SJSA1 (cell line): ENCODE measurements at regions not wholly inside any gene's neighbourhood (a gene's known extent, or its start where the extent isn't known, plus 50 kb on each side); places are given as distances from the start of the nearest gene placed in this dataset.

Experiments used
- DNase-seq, 2 experiments: peaks; one replicate each; pipeline ENCODE4 v3.0.0-alpha.2; 2015 to 2020; ENCODE audit warnings: low spot score in 2 of 2, low read depth in 1 of 2
- H3K27ac ChIP-seq: fragments of 250-450 bp; sonication (Bioruptor Pico); 2 replicates; pipeline ENCODE4 v1.5.1; 2020; ENCODE audit warnings: mild to moderate bottlenecking, moderate library complexity
- H3K27me3 ChIP-seq: fragments of 250-450 bp; sonication (Bioruptor Pico); replicated peaks from 2 replicates; pipeline ENCODE4 v1.5.1; 2020; ENCODE audit warnings: mild to moderate bottlenecking, moderate library complexity
- H3K36me3 ChIP-seq: fragments of 250-450 bp; sonication (Bioruptor Pico); 2 replicates; pipeline ENCODE4 v1.5.1; 2020; ENCODE audit warnings: mild to moderate bottlenecking
- H3K4me1 ChIP-seq: fragments of 250-450 bp; sonication (Bioruptor Pico); replicated peaks from 2 replicates; pipeline ENCODE4 v1.6.1; 2021; ENCODE audit warnings: mild to moderate bottlenecking
- H3K4me3 ChIP-seq: fragments of 250-450 bp; sonication (Bioruptor Pico); 2 replicates; pipeline ENCODE4 v1.5.1; 2020; ENCODE audit warnings: mild to moderate bottlenecking
- H3K9me3 ChIP-seq: fragments of 250-450 bp; sonication (Bioruptor Pico); replicated peaks from 2 replicates; pipeline ENCODE4 v1.5.1; 2020; ENCODE audit warnings: mild to moderate bottlenecking

DNA sequence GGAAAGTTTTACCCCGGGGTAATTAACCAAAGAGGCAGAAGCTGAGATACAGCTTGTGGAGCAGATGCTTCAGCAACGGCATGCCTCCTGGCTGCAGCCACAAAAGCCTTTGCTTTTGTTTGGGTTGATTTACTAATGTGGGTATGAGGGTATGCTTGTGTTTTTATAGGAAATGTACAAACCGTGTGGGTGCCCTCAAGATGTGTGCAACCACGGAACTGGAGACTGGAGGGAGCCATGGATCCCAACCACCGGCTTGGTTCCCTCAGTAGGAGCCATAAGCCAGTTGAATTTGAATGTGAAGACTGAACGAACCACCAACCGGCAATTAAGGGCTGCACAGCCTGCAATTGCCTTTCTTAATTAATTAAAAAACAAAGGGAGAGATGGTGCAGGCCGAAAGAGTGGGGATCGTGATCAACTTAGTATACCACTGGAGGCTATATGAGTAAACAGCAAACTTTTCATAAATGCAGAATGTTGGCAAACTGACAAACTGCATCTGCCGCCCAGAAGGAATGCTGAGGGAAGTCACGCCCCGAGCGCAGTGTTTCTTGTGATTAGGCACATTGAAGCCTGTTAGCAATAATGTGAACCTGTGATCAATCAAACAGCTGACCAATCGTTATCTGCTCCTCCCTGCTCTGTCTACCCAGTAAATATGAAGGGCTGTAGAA, 104.1 kb downstream of the DISP1 start:
- H3K4me3 ChIP-seq = no peak overlapping the region
- H3K4me1 ChIP-seq = no peaks in the 10 kb centered on the region; the same call in 1 of the 2 replicates
- no peak for DNase-seq
- no peaks in the 10 kb centered on the region for H3K9me3 ChIP-seq
- H3K27ac ChIP-seq = no peak overlapping the region
- no peaks in the 10 kb centered on the region for H3K27me3 ChIP-seq
- H3K36me3 ChIP-seq = no peaks in the 10 kb centered on the region

DNA sequence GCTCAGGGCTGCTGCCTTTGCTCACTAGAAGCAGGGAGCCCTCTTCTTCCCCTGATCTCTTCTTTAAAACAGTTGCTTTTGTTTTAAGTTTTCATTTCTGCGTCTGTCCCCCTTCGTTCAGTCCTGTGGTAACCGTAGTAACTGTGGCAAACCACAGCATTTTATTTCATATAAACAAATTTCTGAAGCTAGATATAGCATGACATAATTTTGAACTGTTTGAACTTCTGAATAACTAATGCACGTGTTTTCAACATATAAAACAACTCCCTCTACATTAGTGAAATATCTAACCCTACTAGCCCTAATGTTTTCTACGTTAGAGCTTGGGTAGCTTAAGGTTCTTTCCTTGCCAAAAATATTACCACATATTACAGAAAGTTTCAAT, 104.6 kb downstream of the DISP1 start:
- no peak overlapping the region for H3K4me3 ChIP-seq
- H3K27ac ChIP-seq = no peak overlapping the region
- H3K4me1 ChIP-seq = no peaks in the 10 kb centered on the region; the same call in 1 of the 2 replicates
- no peaks in the 10 kb centered on the region for H3K27me3 ChIP-seq
- no peaks in the 10 kb centered on the region for H3K36me3 ChIP-seq
- H3K9me3 ChIP-seq = no peaks in the 10 kb centered on the region
- DNase-seq = no peak

DNA sequence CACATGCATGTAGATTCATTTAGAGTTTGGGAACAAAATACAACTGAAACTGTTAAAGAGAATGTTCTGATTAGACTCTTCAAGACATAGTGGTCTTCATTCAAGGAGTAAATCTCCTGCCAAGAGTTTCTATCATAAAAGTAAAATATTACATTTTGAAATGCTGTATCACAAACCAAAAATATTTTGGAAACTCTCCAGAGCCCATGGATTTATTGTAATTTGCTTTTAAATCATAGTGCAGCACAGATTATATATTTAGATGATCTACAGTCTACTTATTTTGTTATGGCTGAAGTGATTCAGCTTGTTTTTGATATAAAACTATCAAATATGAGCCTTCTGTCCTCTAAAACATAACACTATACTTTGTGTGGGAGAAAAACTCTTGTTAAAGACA, 105.3 kb downstream of the DISP1 start:
- Histone ChIP-seq H3K27ac (no peak overlapping the region), H3K36me3 (no peaks in the 10 kb centered on the region), H3K4me3 (no peak overlapping the region), H3K4me1 (no peaks in the 10 kb centered on the region; the same call in 1 of the 2 replicates), H3K27me3 (no peaks in the 10 kb centered on the region), H3K9me3 (no peaks in the 10 kb centered on the region)
- DNase-seq = no peak

DNA sequence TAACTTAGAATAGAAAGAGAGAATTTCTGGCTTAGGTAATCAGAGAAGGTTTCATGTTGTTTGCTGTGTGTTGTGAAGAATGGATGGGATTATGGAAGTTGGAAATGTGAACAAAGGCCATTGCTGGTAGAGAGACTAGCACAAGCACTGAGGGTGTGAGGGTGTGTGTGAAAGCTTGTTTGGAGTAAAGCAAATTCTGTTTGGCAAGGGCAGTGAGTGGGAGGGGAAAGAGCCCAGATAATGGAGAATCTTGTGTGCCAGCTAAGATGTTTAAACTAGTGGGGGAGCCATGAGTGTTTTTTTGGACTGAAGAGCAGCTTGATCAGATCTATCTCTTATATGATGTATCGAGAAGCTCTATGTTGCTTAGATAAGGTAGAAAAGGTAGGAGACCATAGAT, 107.1 kb downstream of the DISP1 start:
- DNase-seq = no peak
- H3K4me3 ChIP-seq = no peak overlapping the region
- H3K36me3 ChIP-seq = no peaks in the 10 kb centered on the region
- H3K9me3 ChIP-seq = no peaks in the 10 kb centered on the region
- H3K27me3 ChIP-seq = no peaks in the 10 kb centered on the region
- H3K4me1 ChIP-seq = peaks cover 9% of the 10 kb centered on the region
- no peak overlapping the region for H3K27ac ChIP-seq

DNA sequence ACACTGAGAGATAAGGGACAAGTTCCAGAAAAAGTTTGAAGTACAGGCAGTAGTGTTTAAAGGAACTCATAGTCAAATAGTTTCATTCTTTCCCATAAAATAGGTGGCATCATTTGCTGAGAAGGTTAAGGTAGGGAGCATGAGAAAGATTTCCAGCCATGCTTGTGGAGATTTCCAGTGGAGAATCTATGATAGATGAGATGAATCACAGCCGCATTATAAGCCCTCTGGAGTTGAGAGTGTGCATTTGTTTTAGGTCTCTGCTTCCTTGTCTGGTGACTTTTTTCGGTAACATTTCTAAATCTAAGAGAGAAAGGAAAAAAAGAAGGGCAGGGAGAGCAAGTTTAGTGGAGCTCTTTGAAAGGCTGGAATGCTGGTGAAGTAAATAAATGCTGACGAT, 108.7 kb downstream of the DISP1 start:
- H3K36me3 ChIP-seq = no peaks in the 10 kb centered on the region
- no peak for DNase-seq
- H3K4me3 ChIP-seq = no peak overlapping the region
- peaks cover 13% of the 10 kb centered on the region for H3K4me1 ChIP-seq
- H3K27ac ChIP-seq = no peak overlapping the region
- no peaks in the 10 kb centered on the region for H3K9me3 ChIP-seq
- H3K27me3 ChIP-seq = no peaks in the 10 kb centered on the region

DNA sequence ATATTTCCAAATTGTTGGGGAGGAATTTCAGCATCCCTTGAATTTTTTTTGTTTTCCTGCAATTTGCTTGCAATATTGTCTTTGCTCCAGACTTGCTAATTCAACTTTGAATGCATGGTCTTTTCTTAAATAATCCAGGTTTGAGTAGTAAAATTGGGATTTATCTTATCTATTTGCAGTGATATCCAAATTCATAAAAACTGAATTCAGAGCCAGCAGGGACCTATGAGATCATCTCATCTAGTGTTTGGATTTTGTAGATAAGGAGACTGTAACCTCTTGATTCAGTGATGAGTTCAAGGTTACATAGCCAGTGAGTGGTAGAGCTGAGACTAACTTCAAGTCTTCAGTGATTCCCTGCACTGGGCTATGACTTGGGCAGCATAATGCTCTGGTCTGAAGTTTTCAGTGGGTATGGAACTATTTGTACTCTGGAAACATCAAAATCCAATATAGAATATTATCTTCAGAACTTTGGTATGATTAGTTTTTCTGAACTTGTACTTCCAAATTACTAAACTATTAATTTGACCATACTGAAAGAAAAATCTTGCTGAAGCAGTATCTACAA, 109.4 kb downstream of the DISP1 start:
- H3K9me3 ChIP-seq = no peaks in the 10 kb centered on the region

DNA sequence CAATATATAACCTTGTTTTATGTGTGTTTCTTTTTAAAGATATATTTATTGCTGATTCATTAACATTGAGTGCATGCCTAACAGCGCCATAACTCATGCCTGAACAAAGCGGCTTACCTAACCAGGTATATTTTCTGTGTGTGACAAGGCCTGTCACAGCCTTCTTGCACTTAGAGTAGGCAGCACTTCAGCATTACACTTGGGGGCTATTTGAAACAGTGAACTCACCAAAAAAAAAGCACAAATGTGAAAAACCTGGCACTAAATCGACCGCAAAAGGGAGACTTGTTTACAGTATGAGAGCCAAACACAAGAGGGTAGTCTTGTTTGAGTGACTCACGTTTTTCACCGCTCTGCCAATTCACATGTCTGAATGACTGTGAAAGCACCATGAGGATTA, 111.7 kb downstream of the DISP1 start:
- Histone ChIP-seq H3K9me3 (no peaks in the 10 kb centered on the region), H3K4me1 (peaks cover 13% of the 10 kb centered on the region), H3K27me3 (no peaks in the 10 kb centered on the region), H3K4me3 (no peak overlapping the region), H3K27ac (no peak overlapping the region), H3K36me3 (no peaks in the 10 kb centered on the region)
- peak; percentile 61 to 70 for DNase-seq

More for the DNA sequence above, 109.4 kb downstream of the DISP1 start:
- Histone ChIP-seq H3K27ac (no peak overlapping the region), H3K4me1 (peaks cover 13% of the 10 kb centered on the region), H3K27me3 (no peaks in the 10 kb centered on the region), H3K36me3 (no peaks in the 10 kb centered on the region), H3K4me3 (no peak overlapping the region)
- no peak for DNase-seq

DNA sequence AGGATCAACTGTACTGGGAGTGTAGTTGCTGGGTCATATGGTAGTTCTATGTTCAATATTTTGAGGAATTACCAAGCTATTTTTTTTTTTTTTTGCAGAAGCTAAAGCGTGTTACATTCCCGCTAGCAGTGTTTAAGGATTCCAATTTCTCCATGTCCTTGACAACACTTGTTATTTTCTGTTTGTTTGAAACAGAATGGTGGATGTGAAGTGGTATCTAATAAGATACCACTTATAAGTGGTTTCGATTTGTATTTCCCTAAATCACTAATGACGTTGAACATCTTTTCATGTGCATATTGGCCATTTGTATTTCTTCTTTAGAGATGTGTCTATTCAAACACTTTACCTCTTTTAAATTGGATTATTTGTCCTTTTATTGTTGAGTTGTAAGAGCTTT, 112.2 kb downstream of the DISP1 start:
- H3K4me1 ChIP-seq = peaks cover 13% of the 10 kb centered on the region
- peak in 1 of 2 experiments; percentile 16 for DNase-seq
- no peak overlapping the region for H3K4me3 ChIP-seq
- no peaks in the 10 kb centered on the region for H3K27me3 ChIP-seq
- no peaks in the 10 kb centered on the region for H3K9me3 ChIP-seq
- no peak overlapping the region for H3K27ac ChIP-seq
- H3K36me3 ChIP-seq = no peaks in the 10 kb centered on the region

DNA sequence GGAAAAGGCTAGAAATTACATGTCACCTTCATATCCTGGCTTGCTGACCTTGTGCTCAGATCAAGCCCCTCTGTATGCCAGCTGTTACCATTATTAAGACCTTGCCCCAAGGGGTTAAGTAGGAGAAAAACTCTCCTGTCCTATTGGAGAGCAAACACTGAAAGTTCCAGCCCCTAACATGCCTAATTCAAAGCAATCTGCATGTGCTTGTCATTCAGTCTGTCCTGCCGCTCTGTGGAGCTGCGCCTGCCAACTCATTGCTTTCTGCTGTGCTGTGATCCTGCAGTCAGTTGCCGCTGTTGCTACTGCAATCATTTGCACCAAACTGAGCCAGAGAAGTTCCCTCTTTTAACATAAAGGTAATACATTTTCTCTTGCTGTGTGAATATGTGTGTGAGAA, 113.4 kb downstream of the DISP1 start:
- H3K9me3 ChIP-seq = no peaks in the 10 kb centered on the region
- H3K27me3 ChIP-seq = no peaks in the 10 kb centered on the region
- no peak overlapping the region for H3K4me3 ChIP-seq
- H3K4me1 ChIP-seq = peaks cover 13% of the 10 kb centered on the region
- H3K27ac ChIP-seq = no peak overlapping the region
- no peak for DNase-seq
- no peaks in the 10 kb centered on the region for H3K36me3 ChIP-seq

DNA sequence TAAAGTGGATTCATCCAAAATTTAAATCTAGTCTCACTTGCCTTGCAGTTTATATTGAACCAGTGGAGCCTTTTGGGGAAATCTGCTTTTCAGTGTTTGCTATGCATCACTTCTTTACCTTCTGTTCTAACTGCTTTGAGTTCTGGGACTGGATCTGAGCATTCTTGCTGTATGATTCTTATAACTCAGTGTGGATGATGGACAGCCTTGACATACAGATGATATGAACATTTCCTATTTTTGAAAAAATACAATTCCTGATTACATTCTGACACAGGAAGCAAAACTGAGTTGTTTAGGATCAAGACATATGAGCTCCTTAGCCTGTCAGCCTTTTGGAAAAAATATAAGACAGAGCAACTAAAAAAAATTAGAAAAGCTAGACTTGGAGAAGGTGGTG, 115.2 kb downstream of the DISP1 start:
- Histone ChIP-seq H3K27ac (no peak overlapping the region), H3K27me3 (no peaks in the 10 kb centered on the region), H3K4me3 (no peak overlapping the region), H3K36me3 (no peaks in the 10 kb centered on the region), H3K9me3 (no peaks in the 10 kb centered on the region), H3K4me1 (peaks cover 13% of the 10 kb centered on the region)
- no peak for DNase-seq

DNA sequence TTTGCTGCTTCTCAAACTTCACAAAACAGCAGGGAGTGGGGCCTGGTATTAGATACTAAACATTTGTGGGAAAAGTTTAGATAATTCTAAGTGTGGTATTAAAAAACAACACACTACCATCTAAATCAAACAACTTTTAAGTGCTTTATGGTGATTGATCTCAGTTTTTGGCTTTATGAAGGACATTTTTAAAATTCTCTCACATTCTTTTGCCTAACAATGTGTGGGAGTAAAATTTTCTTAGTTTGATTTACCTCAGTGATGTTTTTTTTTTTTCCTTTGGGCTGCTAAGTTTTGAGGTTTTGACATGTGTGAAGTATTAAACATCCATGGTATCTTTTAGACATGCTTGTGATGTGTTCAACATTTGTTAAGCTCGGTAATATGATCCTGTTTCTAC, 116.2 kb downstream of the DISP1 start:
- Histone ChIP-seq H3K9me3 (no peaks in the 10 kb centered on the region), H3K27ac (no peak overlapping the region), H3K36me3 (no peaks in the 10 kb centered on the region)

DNA sequence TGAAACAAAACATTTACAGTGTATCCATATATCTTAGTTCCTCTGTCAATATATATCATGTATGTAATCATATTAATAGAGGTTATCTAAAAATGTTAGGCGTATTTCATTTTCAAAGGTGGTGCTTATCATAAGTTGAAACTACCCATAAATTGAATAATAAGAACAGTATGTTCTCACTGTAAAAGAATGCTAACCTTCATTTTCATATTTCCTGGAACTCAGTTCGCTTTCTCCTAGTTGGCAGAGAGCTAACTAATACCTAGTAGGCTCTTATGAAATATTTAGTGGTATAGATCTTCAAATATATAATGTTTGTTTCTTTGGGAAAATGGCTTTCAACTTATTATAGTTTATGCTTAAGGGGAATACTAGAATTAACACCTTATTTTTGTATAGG, 118.4 kb downstream of the DISP1 start:
- Histone ChIP-seq H3K9me3 (no peaks in the 10 kb centered on the region), H3K4me3 (no peak overlapping the region), H3K27ac (no peak overlapping the region), H3K36me3 (no peaks in the 10 kb centered on the region), H3K27me3 (no peaks in the 10 kb centered on the region), H3K4me1 (no peaks in the 10 kb centered on the region; the same call in 1 of the 2 replicates)
- no peak for DNase-seq

More for the DNA sequence above, 116.2 kb downstream of the DISP1 start:
- Histone ChIP-seq H3K27me3 (no peaks in the 10 kb centered on the region), H3K4me3 (no peak overlapping the region), H3K4me1 (peaks cover 13% of the 10 kb centered on the region)
- DNase-seq = no peak

DNA sequence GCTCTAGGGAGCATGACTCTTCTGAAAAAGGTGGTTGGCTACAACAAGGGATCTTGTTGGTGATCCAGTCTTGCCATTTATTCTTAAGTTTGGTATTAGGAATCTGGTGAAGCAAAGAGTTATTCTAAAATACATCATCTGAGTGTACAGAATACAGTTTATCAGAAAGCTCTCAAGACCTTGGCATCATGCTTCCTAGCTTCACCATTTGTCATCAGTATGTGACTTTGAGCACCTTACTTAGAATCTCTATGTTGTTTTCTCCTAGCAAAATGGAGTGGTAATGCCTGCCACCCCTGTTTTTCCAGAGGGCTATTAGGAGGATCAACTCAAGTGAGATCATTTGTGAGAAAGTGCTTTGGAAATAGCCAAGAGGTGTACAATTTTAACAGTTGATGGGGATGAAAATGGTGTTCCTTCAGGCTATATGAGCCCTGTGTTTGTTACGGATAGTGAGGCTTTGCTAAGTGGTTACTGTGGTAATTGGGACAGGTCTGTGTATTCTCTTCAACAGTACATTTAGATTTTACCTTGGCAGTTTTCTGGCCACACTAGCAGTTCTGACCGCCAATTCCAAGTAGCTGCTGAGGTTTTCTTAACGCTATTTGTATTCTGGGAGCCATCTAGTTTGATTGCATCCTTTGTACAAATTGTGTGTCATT, 120.5 kb downstream of the DISP1 start:
- H3K27me3 ChIP-seq = no peaks in the 10 kb centered on the region

DNA sequence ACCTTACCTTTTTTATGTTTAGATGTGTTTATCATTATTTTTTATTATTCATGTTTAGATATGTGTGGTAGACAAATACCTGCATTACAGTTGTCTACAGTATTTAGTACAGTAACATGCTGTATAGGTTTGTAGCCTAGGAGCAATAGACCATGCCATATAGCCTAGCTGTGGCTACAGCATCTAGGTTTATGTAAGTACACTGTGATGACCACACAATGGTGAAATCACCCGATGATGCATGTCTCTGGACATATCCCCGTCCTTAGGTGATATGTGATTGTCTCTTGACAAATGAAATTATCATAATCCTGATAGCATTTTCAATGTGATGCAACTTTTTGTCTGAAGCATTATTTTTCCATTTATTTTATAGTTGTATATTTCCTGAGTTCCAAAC, 121.2 kb downstream of the DISP1 start:
- Histone ChIP-seq H3K27me3 (no peaks in the 10 kb centered on the region), H3K36me3 (no peaks in the 10 kb centered on the region), H3K9me3 (no peaks in the 10 kb centered on the region), H3K27ac (no peak overlapping the region), H3K4me3 (no peak overlapping the region), H3K4me1 (peaks cover 1% of the 10 kb centered on the region; the same call in 1 of the 2 replicates)
- no peak for DNase-seq

More for the DNA sequence above, 120.5 kb downstream of the DISP1 start:
- H3K4me3 ChIP-seq = no peak overlapping the region
- no peak overlapping the region for H3K27ac ChIP-seq
- H3K9me3 ChIP-seq = no peaks in the 10 kb centered on the region
- no peak for DNase-seq
- H3K4me1 ChIP-seq = no peaks in the 10 kb centered on the region
- no peaks in the 10 kb centered on the region for H3K36me3 ChIP-seq
